Inferior parietal cortex (tissue), 1 donor: ENCODE measurements at regions not wholly inside any gene's neighbourhood (a gene's known extent, or its start where the extent isn't known, plus 50 kb on each side); places are given as distances from the start of the nearest gene placed in this dataset.
"Not testable (repeated sequence)": the region's sequence is repeated elsewhere in the genome, so short reads cannot be mapped to it uniquely, and the experiment has no call there.

ENCODE experiments used
- DNase-seq: peaks from one replicate; pipeline ENCODE4 v3.0.0-alpha.2; 2016; ENCODE audit errors: extremely low spot score

GRCh38 chr16:56013962-56014552, 138.9 kb upstream of the CES5A start:
- peak; percentile 3 for DNase-seq

DNA sequence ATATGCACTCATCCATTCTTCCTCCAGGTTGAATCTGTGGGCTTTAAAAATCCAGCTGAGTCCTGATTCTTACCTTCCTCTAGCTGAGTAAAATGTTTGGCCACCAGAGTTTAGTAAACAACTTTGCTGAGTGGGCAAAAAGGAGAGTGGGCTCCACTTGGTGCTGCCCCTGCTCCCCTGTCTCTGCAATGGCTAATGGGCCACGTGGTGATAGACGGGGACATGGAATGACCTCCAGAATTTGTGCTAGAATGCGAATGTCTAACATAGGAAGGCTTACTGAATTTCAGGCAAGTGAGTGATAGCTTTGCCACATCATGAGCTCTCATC, 137.3 kb upstream of the CES5A start:
- no peak for DNase-seq

- no peak for DNase-seq
Observed at GRCh38 chr16:56011808-56012481, 136.8 kb upstream of the CES5A start.

GRCh38 chr16:56005958-56006357, 130.8 kb upstream of the CES5A start:
- no peak for DNase-seq

DNA sequence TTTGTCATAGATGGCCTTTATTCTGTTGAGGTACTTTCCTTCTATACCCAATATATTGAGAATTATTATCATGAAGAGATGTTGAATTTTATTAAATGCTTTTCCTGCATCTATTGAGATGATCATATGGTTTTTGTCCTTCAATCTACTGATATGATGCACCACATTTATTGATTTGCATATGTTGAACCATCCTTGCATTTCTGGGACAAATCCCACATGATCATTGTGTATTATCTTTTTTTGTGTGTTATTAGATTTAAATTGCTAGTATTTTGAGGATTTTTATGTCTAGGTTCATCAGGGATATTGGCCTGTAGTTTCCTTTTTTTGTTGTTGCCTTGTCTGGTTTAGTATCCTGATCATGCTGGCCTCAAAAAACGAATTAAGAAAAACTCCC, 124.5 kb upstream of the CES5A start:
- DNase-seq: no peak

DNA sequence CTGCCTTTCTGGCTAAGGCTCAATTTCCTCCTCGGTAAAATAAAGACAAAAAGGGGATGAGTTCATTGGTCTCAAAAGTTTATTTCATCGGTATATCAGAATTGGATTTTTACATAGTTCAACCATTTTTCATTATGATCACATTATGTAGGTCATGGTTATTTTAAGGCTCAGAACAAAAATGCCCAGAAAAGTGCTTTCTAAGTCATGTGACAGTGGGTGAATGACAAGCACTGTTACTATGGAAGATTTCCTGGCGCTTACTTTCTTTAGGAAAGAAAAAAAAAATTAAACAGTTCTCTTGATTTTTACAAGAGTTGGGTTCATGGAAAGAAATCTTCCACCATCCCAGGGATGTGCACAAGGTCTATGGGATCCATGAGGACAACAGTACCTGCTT, 117.9 kb upstream of the CES5A start:
- DNase-seq: no peak

DNA sequence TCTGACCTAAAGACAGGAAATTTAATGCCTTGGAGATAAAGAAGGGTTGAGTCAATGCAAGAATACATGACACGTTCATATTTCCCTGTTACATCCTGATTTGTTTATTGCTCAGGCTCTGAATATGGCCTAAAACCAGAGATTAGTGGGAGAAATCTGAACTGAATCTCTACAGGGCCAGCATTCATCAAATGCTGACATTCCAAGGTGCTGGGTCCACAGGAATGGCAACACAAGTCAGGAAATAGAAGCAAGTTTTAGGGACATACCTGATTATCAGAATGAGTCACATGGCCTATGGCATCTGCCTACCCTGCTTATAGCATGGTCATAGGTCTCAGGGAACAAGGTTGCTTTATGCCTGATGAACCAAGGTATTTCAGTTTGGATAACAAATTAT, 117.4 kb upstream of the CES5A start:
- no peak for DNase-seq

DNA sequence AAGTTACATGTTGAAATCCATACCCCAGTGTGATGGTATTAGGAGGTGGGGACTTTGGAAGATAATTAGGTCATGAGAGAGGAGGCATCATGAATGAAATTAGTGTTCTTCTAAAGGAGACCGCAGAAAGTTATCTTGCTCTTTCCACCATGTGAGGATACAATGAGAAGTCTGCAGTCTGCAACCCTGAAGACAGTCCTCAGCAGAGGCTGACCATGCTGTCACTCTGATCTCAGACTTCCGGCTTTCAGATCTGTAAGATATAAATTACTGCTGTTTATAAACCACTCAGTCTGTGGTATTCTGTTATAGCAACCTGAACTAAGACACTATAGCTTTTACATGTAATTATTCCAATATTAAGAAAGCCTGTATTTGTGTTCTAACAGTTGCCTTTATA, 116.7 kb upstream of the CES5A start:
- DNase-seq: no peak

DNA sequence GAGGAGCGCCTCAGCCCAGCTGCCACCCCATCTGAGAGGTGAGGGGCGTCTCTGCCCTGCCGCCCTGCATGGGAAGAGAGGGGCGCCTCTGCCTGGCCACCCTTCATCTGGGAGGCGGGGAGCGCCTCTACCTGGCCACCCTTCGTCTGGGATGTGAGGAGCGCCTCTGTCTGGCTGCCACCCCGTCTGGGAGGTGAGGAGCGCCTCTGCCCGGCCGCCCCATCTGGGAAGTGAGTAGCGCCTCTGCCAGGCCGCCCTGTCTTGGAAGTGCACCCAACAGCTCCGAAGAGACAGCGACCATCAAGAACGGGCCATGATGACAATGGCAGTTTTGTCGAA, 114.4 kb upstream of the CES5A start:
- no peak for DNase-seq

GRCh38 chr16:55988850-55989568, 113.8 kb upstream of the CES5A start:
- DNase-seq: not testable (repeated sequence)

GRCh38 chr16:55988013-55988412, 112.8 kb upstream of the CES5A start:
- DNase-seq: no peak

GRCh38 chr16:55982597-55982996, 107.4 kb upstream of the CES5A start:
- DNase-seq: no peak

DNA sequence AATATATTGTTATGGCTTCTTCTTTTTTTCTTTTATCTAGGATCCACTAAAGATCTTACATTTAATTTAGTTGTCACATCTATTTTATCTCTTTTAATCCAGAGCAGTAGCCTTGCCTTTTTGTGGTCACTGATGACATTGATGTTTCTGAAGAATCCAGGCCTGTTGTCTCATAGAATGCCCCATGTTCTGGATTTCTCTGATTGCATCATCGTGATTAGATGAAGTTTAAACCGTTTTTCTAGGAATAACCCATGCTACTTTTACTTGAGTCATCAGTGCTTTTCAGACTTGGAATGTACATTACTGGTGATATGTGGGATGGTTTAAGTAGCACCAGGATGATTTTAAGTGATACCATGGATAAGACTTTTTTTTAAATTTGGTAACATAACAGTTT, 106.4 kb upstream of the CES5A start:
- no peak for DNase-seq

GRCh38 chr16:55976815-55977214, 101.6 kb upstream of the CES5A start:
- no peak for DNase-seq

- no peak for DNase-seq
Observed at GRCh38 chr16:55971447-55971846, 96.3 kb upstream of the CES5A start.

- DNase-seq: no peak
Observed at GRCh38 chr16:55968221-55968620, 93.0 kb upstream of the CES5A start.

DNA sequence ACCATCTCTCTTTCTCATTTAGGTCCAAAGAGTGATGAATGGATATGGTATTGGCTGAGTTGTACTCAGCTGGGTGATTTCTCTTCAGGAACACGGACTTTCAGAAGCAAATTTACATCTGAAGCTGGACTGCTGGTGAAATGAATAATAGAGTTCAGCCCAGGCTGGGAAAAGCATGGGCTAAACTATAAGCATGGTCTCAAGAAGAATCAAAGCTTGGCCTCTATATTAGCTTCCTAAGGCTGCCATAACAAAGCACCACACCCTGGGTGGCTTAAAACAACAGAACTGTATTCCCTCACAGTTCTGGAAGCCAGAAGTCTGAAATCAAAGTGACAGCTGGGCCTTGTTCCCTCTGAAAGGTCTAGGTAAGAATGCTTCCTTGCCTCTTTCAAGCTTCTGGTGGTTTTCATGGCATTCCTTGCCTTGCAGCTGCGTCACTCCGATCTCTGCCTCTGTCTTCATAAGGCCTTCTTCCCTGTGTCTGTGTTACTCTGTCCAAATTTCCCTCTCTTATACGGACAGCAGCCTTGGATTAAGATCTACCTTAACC, 89.8 kb upstream of the CES5A start:
- no peak for DNase-seq

- DNase-seq: no peak
Observed at GRCh38 chr16:55955845-55956244, 80.7 kb upstream of the CES5A start.

DNA sequence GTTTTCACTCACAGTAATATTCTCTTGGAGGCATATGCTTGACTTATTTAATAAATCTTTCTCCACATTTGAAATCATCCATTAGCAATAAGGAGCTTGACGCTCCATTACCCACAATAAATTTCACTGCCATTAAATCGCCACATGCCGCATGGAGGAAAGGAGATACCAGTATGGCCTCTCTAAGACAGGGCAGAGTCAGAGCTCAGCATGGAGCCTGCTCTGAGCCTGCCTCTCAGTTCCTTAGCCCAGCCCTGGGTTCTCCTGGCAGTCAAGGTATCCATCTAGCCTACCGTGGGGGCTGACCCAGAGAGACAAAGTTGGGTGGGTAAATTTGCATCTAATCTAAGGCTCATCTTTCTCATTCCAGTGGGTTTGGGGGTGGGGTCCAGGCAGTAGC, 80.3 kb upstream of the CES5A start:
- DNase-seq: no peak

DNA sequence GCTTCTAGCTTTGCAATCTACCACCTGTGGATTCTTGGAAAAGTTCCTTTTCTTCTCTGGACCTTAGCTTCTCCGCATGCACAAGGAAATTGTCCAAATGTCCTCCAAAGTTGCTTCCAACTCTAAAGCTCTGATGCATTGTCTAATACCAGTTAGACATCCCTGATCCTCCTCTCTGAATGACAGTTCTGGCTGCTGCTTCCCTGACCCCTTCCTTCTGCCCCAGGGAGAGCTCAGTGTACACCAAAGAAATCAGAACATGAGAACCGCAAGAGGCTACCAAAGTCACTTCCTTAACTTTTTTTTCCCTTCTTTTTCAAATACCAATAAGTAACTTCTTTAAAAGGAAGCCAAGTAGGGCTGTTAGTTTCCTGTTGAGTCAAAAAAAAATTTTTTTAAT, 79.7 kb upstream of the CES5A start:
- DNase-seq: no peak

DNA sequence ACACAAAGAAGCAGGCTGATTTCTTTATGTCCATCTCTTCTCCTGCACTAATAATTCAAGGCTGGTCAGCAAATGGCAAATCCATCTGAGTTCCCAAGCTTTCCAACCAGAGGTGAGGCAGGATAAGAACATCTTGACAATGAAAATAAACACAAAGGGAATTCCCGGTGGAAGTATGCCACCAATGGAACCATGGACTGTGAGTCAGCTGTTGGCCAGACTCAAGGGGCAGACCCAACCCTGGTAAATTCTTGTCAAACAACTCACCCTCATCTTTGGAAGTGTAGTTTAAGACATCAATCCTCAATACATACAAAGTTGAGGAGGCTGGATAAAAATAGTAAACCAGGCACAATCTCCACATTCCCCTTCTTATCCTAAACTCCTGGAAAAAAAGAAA, 74.3 kb upstream of the CES5A start:
- no peak for DNase-seq

DNA sequence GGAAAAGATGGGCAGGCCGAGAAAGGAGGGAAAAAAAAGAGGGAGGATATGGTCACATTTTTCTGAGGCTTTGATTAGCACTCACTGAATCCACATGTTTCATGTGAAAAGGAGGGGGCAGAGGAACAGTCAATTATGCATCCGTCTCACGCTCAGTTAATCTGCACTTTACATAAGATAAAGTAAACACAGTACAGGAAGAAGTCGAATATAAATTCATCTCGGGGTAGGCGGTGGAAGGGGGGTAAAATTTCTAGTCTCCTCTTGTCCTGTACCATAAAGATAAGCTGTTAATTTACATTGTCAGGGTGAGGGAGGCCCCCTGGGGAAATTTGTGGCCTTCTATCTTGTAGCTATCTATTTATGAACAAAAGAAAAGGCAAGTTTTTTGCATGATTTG, 73.1 kb upstream of the CES5A start:
- no peak for DNase-seq

DNA sequence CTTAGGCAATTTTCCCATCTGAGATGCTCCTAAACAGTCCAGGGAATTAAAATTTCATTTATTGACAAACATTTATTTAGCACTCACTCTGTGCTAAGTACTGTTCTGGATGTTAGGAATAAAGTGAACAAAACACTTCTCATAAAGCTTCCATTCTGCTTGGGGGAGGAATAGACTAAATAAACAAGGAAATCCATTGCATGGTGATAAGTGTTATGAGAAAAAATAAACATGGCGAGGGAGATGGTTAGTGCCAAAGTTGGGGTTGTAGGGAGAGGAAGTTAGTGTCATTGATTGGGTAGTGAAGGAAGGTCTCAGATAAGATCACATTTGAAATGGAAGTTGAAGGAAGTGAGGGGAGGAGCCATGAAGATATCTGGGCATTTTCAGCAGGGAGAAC, 72.2 kb upstream of the CES5A start:
- DNase-seq: no peak
